ENCODE measurements at regions not wholly inside any gene's neighbourhood (a gene's known extent, or its start where the extent isn't known, plus 50 kb on each side); places are given as distances from the start of the nearest gene placed in this dataset.

GRCh38 chrX:138858438-138858837 lies 146.9 kb upstream of the FGF13 start:
- POLR2A ChIA-PET = no interaction called here
- no peaks in the 10 kb centered on the region for H3K9me3 Mint-ChIP-seq
- no peaks in the 10 kb centered on the region for H3K4me1 Mint-ChIP-seq
- CTCF ChIA-PET = no interaction called here
- TF ChIP-seq, protein P1, sequence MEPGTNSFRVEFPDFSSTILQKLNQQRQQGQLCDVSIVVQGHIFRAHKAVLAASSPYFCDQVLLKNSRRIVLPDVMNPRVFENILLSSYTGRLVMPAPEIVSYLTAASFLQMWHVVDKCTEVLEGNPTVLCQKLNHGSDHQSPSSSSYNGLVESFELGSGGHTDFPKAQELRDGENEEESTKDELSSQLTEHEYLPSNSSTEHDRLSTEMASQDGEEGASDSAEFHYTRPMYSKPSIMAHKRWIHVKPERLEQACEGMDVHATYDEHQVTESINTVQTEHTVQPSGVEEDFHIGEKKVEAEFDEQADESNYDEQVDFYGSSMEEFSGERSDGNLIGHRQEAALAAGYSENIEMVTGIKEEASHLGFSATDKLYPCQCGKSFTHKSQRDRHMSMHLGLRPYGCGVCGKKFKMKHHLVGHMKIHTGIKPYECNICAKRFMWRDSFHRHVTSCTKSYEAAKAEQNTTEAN (CRISPR knock-in tag; IDR thresholded peaks at IDR 0.05) = no peak
- TF ChIP-seq EMX1 (CRISPR knock-in tag; IDR thresholded peaks at IDR 0.05) = no peak
- H3K36me3 Mint-ChIP-seq = no peaks in the 10 kb centered on the region
- DNase-seq (ENCODE audit: low spot score) (no peak), ATAC-seq (no peak)
- no peaks in the 10 kb centered on the region; the same call in 1 of the 2 replicates for H3K27me3 Mint-ChIP-seq (ENCODE audit: low read depth)
- no peak overlapping the region for H3K27ac Mint-ChIP-seq
- no peak overlapping the region for H3K4me3 Mint-ChIP-seq

- Mint-ChIP-seq H3K27me3 (ENCODE audit: low read depth) (no peaks in the 10 kb centered on the region; the same call in 1 of the 2 replicates), H3K4me1 (no peaks in the 10 kb centered on the region), H3K27ac (no peak overlapping the region), H3K4me3 (no peak overlapping the region), H3K36me3 (no peaks in the 10 kb centered on the region), H3K9me3 (no peaks in the 10 kb centered on the region)
- TF ChIP-seq, protein P2, sequence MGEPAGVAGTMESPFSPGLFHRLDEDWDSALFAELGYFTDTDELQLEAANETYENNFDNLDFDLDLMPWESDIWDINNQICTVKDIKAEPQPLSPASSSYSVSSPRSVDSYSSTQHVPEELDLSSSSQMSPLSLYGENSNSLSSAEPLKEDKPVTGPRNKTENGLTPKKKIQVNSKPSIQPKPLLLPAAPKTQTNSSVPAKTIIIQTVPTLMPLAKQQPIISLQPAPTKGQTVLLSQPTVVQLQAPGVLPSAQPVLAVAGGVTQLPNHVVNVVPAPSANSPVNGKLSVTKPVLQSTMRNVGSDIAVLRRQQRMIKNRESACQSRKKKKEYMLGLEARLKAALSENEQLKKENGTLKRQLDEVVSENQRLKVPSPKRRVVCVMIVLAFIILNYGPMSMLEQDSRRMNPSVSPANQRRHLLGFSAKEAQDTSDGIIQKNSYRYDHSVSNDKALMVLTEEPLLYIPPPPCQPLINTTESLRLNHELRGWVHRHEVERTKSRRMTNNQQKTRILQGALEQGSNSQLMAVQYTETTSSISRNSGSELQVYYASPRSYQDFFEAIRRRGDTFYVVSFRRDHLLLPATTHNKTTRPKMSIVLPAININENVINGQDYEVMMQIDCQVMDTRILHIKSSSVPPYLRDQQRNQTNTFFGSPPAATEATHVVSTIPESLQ (CRISPR knock-in tag; IDR thresholded peaks at IDR 0.05) = no peak
- TF ChIP-seq ZNF396 (CRISPR knock-in tag; IDR thresholded peaks at IDR 0.05; ENCODE audit: borderline replicate concordance) (no peak), ZBTB21 (CRISPR knock-in tag; IDR thresholded peaks at IDR 0.05; ENCODE audit: borderline replicate concordance) (no peak), SMAD4 (CRISPR knock-in tag; IDR thresholded peaks at IDR 0.05) (no peak), GRHL2 (CRISPR knock-in tag; IDR thresholded peaks at IDR 0.05; ENCODE audit: insufficient replicate concordance, severe bottlenecking) (no peak), TEAD4 (CRISPR knock-in tag; IDR thresholded peaks at IDR 0.05) (no peak), HMGA2 (CRISPR knock-in tag; IDR thresholded peaks at IDR 0.05) (no peak), PREB (CRISPR knock-in tag; IDR thresholded peaks at IDR 0.05; ENCODE audit: borderline replicate concordance) (no peak), ZNF671 (CRISPR knock-in tag; IDR thresholded peaks at IDR 0.05) (no peak), TCF7 (CRISPR knock-in tag; IDR thresholded peaks at IDR 0.05; ENCODE audit: low read depth) (no peak), TEAD1 (CRISPR knock-in tag; IDR thresholded peaks at IDR 0.05) (no peak), ZNF281 (CRISPR knock-in tag; IDR thresholded peaks at IDR 0.05) (no peak), CREM (CRISPR knock-in tag; IDR thresholded peaks at IDR 0.05) (no peak), NR2C2 (CRISPR knock-in tag; IDR thresholded peaks at IDR 0.05) (no peak), MYBL2 (CRISPR knock-in tag; IDR thresholded peaks at IDR 0.05) (no peak), STAT6 (CRISPR knock-in tag; conservative IDR thresholded peaks at IDR 0.05; ENCODE audit: low read depth) (no peak), ZNF219 (CRISPR knock-in tag; IDR thresholded peaks at IDR 0.05; ENCODE audit: borderline replicate concordance) (no peak), NR1H2 (CRISPR knock-in tag; IDR thresholded peaks at IDR 0.05) (no peak)
- TF ChIP-seq, protein P3, sequence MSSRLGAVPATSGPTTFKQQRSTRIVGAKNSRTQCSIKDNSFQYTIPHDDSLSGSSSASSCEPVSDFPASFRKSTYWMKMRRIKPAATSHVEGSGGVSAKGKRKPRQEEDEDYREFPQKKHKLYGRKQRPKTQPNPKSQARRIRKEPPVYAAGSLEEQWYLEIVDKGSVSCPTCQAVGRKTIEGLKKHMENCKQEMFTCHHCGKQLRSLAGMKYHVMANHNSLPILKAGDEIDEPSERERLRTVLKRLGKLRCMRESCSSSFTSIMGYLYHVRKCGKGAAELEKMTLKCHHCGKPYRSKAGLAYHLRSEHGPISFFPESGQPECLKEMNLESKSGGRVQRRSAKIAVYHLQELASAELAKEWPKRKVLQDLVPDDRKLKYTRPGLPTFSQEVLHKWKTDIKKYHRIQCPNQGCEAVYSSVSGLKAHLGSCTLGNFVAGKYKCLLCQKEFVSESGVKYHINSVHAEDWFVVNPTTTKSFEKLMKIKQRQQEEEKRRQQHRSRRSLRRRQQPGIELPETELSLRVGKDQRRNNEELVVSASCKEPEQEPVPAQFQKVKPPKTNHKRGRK (CRISPR knock-in tag; IDR thresholded peaks at IDR 0.05; ENCODE audit: borderline replicate concordance) = no peak
- DNase-seq (ENCODE audit: low spot score) = no peak
- no peak for ATAC-seq
- POLR2A ChIA-PET = no interaction called here
- CTCF ChIA-PET = no interaction called here
These were observed 145.5 kb upstream of the FGF13 start for GRCh38 chrX:138856881-138857604.

Measured in WTC11 (cell line).